AML-193 (cell line): ENCODE measurements at regions not wholly inside any gene's neighbourhood (a gene's known extent, or its start where the extent isn't known, plus 50 kb on each side); places are given as distances from the start of the nearest gene placed in this dataset.

Experiments
- DNase-seq, 2 experiments: peaks; one replicate each; lab custom pipeline; 2025; lab: John Stamatoyannopoulos, UW

GRCh38 chr3:106217745-106218144 is 348.9 kb upstream of the CBLB start:
- no peak for DNase-seq

- DNase-seq: no peak
Observed at GRCh38 chr3:106227068-106227467, 358.3 kb upstream of the CBLB start.

DNA sequence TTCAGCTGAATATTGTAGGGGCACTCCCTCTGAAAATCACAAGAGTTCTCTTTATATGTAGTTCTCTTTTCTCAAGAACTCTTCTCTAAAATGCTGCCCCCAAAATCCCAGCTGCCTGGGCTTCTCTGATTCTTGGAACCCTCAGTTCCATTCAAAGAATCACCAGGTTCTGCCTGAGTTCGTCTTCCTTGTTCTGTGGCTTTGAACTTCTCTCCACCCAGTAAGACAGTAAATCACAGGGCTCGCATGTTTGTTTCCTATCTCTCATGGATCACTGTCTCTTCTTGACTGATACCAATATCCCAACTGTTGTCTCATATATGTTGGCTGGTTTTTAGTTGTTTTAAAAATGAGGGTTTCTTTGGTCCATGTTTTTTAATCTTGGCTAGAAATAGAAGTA is 359.5 kb upstream of the CBLB start:
- DNase-seq: no peak

DNA sequence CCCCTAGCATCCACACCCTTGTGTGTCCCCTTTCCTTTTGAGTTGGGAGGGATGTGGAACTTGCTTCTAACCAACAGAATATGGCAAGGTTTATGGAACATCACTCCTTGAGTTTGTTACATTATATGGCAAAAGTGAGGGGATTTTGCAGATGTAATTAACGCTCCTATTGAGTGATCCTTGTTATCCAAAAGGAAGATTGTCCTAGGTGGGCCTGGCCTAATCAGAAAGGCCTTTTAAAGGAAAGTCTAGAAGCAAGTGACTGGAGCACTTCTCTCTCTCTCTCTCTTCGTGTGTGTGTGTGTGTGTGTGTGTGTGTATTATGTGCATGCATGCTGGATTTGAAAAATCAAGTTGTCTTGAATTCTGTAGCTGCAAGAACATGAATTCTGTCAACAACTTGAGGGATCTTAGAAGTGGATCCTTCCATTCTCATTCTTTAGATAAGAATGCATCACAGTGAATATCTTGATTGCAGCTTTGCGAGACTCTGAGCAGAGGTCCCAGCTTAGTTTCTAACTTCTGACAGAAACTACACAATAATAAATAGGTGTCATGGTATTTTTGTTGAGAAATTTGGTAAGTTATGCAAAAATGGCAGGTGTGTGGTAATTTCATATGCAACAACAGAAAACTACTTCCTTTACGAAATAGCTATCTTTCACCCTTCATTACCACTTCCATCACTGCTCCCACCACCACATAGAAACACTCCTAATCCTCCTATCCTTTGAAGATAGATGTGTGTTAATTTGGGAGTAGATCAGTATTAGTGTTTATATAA is 360.9 kb upstream of the CBLB start:
- DNase-seq: peak; percentile 41 to 60

DNA sequence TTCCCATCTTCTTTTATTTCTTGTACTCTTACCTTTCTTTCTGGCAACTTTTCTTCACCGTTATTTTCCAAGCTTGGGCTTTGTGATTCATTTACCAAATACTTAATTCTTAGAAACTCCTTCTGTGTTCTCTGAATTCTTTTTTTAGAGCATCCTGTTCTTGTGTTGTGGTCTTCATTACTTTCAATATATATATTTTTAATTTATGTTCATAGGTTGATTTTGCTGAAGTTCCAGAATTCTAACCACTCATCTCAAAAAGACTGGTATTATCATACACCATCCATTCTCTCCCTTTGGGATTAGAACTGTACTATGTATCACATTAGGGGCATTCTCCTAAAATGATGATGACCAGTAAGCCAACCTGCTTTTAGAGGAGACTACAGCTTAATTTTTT is 362.3 kb upstream of the CBLB start:
- no peak for DNase-seq

DNA sequence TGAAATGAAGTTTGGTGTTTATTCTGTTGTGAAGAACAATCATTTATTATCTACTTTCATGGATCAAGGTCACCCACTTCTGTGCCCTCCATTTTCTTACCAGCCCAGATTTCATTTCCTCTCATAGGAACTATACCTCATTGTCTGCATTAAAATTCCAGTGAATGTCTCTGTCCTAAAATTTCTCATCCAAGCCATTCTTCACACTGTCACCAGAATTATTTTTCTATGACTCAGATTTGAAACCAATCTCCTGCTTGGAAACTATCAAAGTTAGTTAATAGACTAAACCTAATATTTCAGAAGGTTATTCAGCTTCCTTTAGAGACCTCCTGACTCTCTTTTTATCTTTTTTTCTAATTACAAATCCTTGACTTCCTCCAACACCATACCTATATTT is 364.1 kb upstream of the CBLB start:
- no peak for DNase-seq

- DNase-seq: no peak
Observed at GRCh38 chr3:106239195-106239697, 370.4 kb upstream of the CBLB start.

- DNase-seq: no peak
Observed at GRCh38 chr3:106241593-106241992, 372.8 kb upstream of the CBLB start.

- DNase-seq: no peak
Observed at GRCh38 chr3:106242781-106243180, 374.0 kb upstream of the CBLB start.

GRCh38 chr3:106245400-106245799 is 376.6 kb upstream of the CBLB start:
- no peak for DNase-seq

DNA sequence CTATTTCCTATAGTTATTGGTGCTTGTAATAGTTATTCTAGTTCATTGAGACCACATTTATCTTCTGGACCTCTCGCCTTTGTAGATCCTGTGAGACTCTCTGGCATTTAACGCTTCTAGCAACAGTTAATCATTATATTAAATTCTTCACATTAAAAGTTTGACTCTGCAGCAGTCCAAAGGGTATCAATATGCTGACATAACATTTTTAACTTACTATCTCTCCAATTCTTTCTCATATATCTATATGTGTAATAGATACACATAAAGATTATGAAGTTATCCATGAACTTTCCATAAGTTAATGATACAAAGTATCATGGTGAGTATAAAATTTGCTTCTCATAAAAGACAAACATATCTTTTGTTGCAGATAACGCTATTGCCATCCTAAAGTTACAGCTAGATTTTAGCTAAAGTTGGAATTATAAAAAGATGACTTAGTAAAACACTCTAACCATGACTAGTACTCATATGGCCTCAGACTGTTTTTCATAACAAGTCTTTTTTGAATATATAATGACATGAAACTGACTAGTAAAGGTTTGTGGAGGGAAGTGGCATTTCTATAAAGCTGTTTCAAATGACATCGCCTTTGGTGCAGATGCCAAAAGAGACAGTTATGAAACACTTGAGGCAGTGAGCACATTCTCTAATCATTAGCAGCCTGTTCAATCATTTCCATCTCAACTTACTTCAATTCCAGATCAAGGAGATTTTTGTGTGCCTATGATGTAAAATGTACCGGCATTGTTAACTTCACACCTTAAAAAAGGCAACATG is 379.3 kb upstream of the CBLB start:
- DNase-seq: no peak

GRCh38 chr3:106249159-106249558 is 380.3 kb upstream of the CBLB start:
- no peak for DNase-seq

- DNase-seq: no peak
Observed at GRCh38 chr3:106249981-106250380, 381.2 kb upstream of the CBLB start.

GRCh38 chr3:106251160-106251892 is 382.5 kb upstream of the CBLB start:
- DNase-seq: peak in 1 of 2 experiments; percentile 27

- DNase-seq: no peak
Observed at GRCh38 chr3:106255870-106256248, 387.0 kb upstream of the CBLB start.

GRCh38 chr3:106256249-106256957 is 387.6 kb upstream of the CBLB start:
- no peak for DNase-seq

GRCh38 chr3:106257172-106257571 is 388.4 kb upstream of the CBLB start:
- DNase-seq: no peak

DNA sequence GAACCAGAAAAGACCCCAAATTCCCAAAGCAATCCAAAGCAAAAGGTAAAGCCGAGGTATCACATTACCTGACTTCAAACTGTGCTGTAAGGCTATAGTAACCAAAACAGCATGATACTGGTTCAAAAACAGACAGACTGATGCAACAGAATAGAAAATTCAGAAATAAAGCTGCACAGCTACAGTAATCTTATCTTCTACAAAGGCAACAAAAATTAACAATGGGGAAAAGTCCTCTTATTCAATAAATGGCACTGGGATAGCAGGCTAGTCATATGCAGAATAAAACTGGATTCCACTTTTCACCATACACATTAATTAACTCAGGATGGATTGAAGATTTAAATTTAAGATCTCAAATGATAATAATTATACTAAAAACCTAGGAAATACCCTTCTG is 392.6 kb upstream of the CBLB start:
- no peak for DNase-seq

GRCh38 chr3:106261915-106262683 is 393.3 kb upstream of the CBLB start:
- DNase-seq: no peak

- DNase-seq: no peak
Observed at GRCh38 chr3:106263011-106263410, 394.2 kb upstream of the CBLB start.

- no peak for DNase-seq
Observed at GRCh38 chr3:106263546-106263945, 394.7 kb upstream of the CBLB start.
